ENCODE measurements at regions not wholly inside any gene's neighbourhood (a gene's known extent, or its start where the extent isn't known, plus 50 kb on each side); places are given as distances from the start of the nearest gene placed in this dataset.

DNA sequence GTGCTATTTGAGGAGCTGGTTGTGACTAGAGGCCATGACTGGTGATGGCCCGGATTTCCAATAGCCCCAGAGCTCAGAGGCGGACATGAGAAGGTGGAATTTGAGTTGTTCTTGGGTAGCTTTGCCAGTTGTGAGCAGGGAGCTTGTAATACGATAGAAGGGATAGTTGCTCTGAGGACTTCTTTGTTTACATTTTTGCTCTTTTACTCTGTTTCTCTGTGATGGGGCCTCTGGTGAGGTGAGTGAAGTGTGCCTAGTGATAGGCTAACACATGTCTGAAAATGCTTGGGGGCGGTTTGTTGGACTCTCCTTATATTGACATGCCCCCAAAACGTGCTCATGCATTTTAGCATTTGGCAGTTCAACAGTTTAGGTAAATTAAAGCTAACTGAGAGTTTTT lies 365.1 kb downstream of the DDX10 start:
- Mint-ChIP-seq H3K27ac (no peak overlapping the region), H3K27me3 (peaks cover 0 to 8% (median 7%) of the 10 kb centered on the region in 5 donors), H3K4me1 (no peaks in the 10 kb centered on the region), H3K4me3 (no peak overlapping the region), H3K9me3 (peaks cover 0 to 15% (median 0%) of the 10 kb centered on the region in 9 donors), H3K36me3 (no peaks in the 10 kb centered on the region)
- ATAC-seq = no peak
- POLR2A ChIA-PET = no interaction called here
- no peak for DNase-seq

DNA sequence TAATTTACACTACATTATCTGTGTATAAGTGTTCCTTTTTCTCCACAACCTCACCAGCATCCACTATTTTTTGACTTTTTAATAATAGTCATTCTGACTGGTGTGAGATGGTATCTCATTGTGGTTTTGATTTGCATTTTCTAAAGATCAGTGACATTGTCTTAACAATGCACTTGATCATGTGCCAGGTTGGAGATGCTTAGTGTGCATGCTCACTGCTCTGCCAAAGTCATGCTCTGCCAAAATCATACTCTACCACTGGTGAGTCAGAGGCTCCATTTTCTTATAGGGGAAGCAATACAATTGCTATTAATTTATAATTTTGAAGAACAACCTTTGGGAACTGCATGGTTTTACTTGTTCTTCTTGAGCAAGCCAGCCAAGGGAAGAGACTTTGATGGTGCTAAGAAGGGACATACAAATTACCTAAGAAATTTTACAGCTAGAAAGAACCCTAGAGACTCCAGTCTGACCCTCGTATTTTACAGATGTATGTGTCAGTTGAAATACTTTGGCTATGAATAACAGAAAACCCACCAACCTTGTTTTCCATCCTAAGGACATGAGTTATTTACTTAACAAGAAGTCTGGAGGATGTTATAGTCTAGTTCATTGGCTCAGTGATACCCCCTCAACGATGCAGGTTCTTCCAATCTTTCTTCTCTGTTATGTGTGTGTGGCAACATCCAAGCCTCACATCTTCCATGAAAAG lies 368.9 kb downstream of the DDX10 start:
- no peaks in the 10 kb centered on the region for H3K36me3 Mint-ChIP-seq
- no peak for DNase-seq
- H3K27ac Mint-ChIP-seq = no peak overlapping the region
- ATAC-seq = no peak
- H3K27me3 Mint-ChIP-seq = peaks cover 0 to 14% (median 10%) of the 10 kb centered on the region in 5 donors
- peaks cover 0 to 5% (median 0%) of the 10 kb centered on the region in 9 donors for H3K9me3 Mint-ChIP-seq
- POLR2A ChIA-PET = no interaction called here
- H3K4me3 Mint-ChIP-seq = no peak overlapping the region
- no peaks in the 10 kb centered on the region for H3K4me1 Mint-ChIP-seq

DNA sequence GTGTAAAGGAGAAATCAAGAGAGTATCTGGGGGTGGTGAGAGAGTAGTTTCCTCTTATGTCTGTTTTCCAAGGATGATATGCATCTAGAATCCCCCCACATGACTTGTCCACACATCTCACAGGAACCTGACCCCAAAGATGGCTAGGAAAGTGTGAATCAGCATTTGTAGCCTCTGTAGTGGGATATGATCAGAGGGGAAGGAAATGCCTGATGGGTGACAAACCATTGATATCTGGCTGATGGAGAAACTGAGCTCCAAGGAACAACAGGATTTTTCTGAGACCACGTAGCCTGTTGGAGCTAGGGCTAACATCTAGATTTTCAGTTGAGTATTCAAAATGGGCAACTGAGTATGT lies 369.4 kb downstream of the DDX10 start:
- Mint-ChIP-seq H3K36me3 (no peaks in the 10 kb centered on the region), H3K4me3 (no peak overlapping the region), H3K9me3 (peaks cover 0 to 5% (median 0%) of the 10 kb centered on the region in 9 donors), H3K27me3 (peaks cover 0 to 14% (median 10%) of the 10 kb centered on the region in 5 donors), H3K4me1 (no peaks in the 10 kb centered on the region), H3K27ac (no peak overlapping the region)
- POLR2A ChIA-PET = no interaction called here
- ATAC-seq (no peak), DNase-seq (no peak)

DNA sequence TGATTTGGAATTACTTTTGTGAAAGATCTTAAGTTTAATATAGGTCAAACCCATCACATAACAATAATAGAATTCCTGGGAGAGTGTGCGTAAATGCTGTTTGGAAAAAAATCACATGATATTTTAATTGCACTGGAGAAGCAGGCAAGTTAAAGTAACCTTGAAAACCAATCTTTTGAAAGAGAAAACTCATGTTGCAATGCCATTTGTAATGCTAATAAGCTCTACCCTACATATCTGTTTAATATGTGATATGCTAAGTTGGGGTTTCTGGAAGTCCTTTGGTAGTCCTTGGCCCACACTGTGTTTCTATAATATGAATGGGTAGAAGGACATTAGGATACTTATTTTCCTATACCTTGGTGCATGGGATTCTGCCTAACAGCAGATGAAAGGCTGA lies 370.4 kb downstream of the DDX10 start:
- no peak overlapping the region for H3K27ac Mint-ChIP-seq
- no peak for DNase-seq
- H3K9me3 Mint-ChIP-seq = no peaks in the 10 kb centered on the region
- no peaks in the 10 kb centered on the region for H3K36me3 Mint-ChIP-seq
- no peak for ATAC-seq
- H3K27me3 Mint-ChIP-seq = peaks cover 0 to 9% (median 6%) of the 10 kb centered on the region in 5 donors
- POLR2A ChIA-PET = no interaction called here
- H3K4me1 Mint-ChIP-seq = no peaks in the 10 kb centered on the region
- H3K4me3 Mint-ChIP-seq = no peak overlapping the region

DNA sequence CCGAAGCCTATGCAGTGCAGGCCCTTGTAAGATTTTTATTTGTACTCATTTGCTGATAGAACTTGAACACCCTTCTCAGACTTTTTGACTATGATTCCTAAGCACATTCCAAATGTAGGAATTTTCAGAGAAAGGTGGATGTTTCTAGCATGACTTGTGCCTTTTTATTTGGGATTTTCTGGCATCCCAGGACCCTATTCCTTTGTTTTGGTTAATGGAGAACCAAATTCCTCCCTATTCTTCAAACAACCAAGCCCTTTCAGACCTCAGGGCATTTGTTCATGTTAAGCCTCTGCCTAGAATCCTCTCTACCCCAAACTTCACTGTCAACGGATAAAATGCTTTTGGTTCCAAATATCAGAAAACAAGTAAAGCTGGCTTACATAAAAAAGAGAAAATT lies 371.1 kb downstream of the DDX10 start:
- Mint-ChIP-seq H3K4me1 (no peaks in the 10 kb centered on the region), H3K9me3 (no peaks in the 10 kb centered on the region), H3K4me3 (no peak overlapping the region), H3K36me3 (no peaks in the 10 kb centered on the region), H3K27ac (no peak overlapping the region), H3K27me3 (peaks cover 0 to 9% (median 6%) of the 10 kb centered on the region in 5 donors)
- POLR2A ChIA-PET = no interaction called here
- ATAC-seq (no peak), DNase-seq (no peak)

DNA sequence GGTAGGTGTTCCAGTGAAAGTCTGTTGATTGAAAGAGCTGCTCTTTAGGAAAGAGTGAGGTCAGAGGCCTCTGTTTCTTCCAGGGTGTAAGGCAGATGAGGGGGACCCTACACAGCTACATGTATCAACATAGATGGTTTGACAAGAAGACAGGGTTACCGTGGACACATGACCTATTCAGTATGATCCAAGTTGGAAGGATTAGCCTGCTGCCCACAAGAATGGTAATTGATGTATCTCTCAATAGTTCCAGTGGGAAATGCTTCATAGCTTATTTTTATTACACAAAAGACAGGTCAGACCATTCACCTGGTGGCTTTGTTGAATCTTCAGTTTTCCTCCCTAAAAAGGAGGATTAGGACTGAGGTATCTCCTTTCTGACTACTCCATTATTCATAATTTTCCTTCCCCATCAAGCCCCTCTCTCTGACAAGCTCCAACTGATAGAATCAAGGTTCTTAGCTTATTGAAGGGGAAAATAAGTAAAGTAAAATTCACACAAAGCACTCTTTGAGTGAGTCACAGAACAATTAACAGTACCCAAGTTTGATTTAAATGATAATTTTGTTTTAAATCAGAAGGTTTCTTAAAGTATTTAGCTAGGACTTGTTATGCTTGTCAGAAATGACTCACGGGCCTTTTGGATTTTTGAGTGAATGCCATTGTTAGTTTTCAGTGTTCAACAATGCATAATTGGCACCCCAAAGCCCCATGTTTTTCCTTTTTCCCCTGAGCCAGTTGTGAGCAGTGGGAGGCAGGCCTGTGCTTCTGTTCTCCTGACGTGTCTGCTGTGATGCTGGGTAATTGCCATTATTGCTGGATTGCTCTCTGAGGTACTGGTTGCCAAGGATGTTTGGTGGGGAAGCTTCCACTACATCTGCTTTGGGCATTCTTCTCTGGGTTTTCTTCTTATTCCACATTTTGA lies 373.2 kb downstream of the DDX10 start:
- Mint-ChIP-seq H3K4me1 (no peaks in the 10 kb centered on the region), H3K4me3 (no peak overlapping the region), H3K27me3 (peaks cover 0 to 6% (median 3%) of the 10 kb centered on the region in 5 donors), H3K36me3 (no peaks in the 10 kb centered on the region), H3K9me3 (no peaks in the 10 kb centered on the region), H3K27ac (no peak overlapping the region)
- DNase-seq (no peak), ATAC-seq (no peak)
- POLR2A ChIA-PET = no interaction called here

DNA sequence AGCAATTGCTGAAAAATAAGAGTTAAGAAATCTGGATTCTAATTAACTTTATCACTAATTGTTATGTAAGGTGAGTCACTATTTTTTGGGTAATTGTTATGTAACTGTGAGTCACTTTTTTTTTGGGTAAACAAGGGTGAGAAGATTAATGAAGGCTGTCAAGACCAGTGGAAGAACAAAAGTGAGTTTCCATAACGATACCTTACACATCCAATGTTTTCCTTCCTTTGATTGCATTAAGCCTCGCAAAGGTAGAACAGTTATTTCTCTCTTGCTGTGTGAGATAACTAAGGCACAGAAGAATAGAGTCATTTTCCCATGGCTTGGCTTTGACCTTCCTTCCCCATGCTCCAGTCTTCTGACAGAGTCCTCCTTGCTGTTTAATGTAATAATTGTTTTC lies 374.7 kb downstream of the DDX10 start:
- H3K4me3 Mint-ChIP-seq = no peak overlapping the region
- no peak for ATAC-seq
- peaks cover 0 to 6% (median 3%) of the 10 kb centered on the region in 5 donors for H3K27me3 Mint-ChIP-seq
- DNase-seq = no peak
- no peaks in the 10 kb centered on the region for H3K36me3 Mint-ChIP-seq
- no peaks in the 10 kb centered on the region for H3K4me1 Mint-ChIP-seq
- POLR2A ChIA-PET = no interaction called here
- no peaks in the 10 kb centered on the region for H3K9me3 Mint-ChIP-seq
- H3K27ac Mint-ChIP-seq = peak overlapping the region in 1 of 10 donors; percentile 22

DNA sequence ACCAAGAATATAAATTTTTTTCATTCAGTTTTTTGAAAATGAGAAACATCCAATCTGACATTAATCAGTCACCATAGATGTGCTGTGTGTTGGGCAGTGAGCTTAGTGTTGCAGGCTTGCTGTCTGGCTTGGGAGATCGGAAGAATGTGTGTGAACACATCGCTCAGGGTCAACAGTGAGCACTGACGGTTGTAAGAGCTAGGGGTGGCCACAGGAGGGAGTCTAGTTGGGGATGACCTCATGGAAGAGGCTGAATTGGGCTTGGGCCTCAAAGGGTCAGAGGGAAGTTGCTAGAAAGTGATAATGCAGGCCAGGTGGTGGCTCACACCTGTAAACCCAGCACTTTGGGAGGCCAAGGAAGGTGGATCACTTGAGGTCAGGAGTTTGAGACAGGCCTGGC lies 375.4 kb downstream of the DDX10 start:
- H3K4me1 Mint-ChIP-seq = no peaks in the 10 kb centered on the region
- DNase-seq (no peak), ATAC-seq (no peak)
- no peaks in the 10 kb centered on the region for H3K36me3 Mint-ChIP-seq
- H3K4me3 Mint-ChIP-seq = no peak overlapping the region
- H3K27me3 Mint-ChIP-seq = peaks cover 0 to 6% (median 3%) of the 10 kb centered on the region in 5 donors
- no peaks in the 10 kb centered on the region for H3K9me3 Mint-ChIP-seq
- POLR2A ChIA-PET = no interaction called here
- H3K27ac Mint-ChIP-seq = no peak overlapping the region

DNA sequence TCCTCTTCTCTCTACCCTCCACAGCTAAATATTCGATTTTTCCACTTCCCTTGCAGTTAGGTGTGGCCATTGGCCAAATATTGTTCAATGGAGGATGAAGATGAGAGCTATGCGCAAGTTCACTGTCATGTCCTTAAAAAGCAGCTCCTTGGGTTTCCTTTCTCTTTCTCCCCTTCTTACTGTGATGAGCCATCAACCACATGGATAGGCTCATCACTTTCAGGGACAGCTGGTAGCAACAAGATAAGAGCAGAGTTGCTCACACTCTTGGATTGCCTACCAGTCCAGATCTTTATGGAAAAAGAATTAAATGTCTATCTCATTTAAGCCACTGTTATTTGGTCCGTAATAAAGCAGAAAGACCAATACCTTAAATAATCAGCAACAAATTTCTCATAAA lies 377.0 kb downstream of the DDX10 start:
- no peak overlapping the region for H3K4me3 Mint-ChIP-seq
- ATAC-seq (no peak), DNase-seq (no peak)
- H3K9me3 Mint-ChIP-seq = peaks cover 0 to 9% (median 0%) of the 10 kb centered on the region in 9 donors
- no peaks in the 10 kb centered on the region for H3K4me1 Mint-ChIP-seq
- H3K27ac Mint-ChIP-seq = no peak overlapping the region
- peaks cover 0 to 5% (median 0%) of the 10 kb centered on the region in 3 donors for H3K36me3 Mint-ChIP-seq
- POLR2A ChIA-PET = no interaction called here
- H3K27me3 Mint-ChIP-seq = peaks cover 0 to 4% (median 2%) of the 10 kb centered on the region in 5 donors

DNA sequence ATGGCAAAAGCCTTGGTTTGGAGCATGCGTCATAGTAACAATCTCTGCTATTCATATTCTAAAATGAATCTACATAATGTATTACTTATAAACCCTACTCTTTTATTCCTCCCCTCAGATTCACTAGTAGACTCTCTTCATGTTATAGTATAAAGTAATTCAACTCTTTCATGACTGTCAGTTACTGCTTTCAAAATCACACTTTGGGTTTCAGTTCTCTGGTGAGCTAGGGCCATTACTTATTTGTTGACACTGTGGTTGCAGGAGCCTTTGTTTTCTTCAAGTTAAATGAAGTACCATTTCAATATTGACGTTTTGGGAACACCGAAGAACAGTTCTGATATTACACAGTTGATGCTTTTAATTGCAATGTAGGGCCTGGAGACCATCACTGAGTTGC lies 378.4 kb downstream of the DDX10 start:
- no peak for ATAC-seq
- no peak for DNase-seq
- H3K9me3 Mint-ChIP-seq = peaks cover 0 to 9% (median 0%) of the 10 kb centered on the region in 9 donors
- no peak overlapping the region for H3K4me3 Mint-ChIP-seq
- peaks cover 0 to 5% (median 0%) of the 10 kb centered on the region in 3 donors for H3K36me3 Mint-ChIP-seq
- H3K27ac Mint-ChIP-seq = no peak overlapping the region
- H3K4me1 Mint-ChIP-seq = no peaks in the 10 kb centered on the region
- POLR2A ChIA-PET = no interaction called here
- H3K27me3 Mint-ChIP-seq = peaks cover 0 to 3% (median 2%) of the 10 kb centered on the region in 5 donors

DNA sequence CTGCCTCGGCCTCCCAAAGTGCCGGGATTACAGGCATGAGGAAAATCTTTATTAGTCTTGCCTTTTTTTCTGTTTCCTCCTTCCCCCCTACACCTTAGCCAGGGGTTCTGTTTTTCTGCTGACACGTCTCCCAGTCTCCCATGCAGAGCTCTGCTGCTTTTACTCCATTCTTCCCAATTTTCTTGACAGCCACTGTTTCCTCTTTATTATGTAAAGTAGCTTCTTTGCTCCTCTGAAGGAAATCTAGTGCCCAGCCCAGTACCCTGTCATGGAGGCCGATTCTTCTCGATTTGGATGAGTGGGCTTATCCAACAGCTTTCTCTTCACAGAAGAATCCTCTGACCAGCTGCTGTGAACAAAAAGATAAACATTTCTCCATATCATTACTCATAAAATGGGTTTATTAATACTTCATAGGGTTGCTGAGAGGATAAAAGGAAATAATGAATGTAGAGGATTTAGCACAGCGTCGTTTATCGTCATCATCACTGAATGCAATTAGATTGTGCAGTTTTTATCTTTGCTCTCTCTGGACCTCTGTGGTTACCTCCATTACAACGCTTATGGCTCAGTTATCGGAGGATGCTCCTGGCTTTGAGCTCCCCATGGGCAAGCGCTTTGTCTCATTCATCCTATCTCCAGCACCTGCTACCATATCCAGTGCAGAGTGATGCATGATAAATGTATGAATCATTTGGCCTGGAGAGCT lies 375.6 kb upstream of the C11orf87 start:
- H3K36me3 Mint-ChIP-seq = peaks cover 0 to 5% (median 0%) of the 10 kb centered on the region in 3 donors
- no peak for DNase-seq
- H3K4me3 Mint-ChIP-seq = no peak overlapping the region
- ATAC-seq = no peak
- H3K27me3 Mint-ChIP-seq = peaks cover 0 to 3% (median 2%) of the 10 kb centered on the region in 5 donors
- no peaks in the 10 kb centered on the region for H3K4me1 Mint-ChIP-seq
- POLR2A ChIA-PET = no interaction called here
- H3K27ac Mint-ChIP-seq = no peak overlapping the region
- H3K9me3 Mint-ChIP-seq = peaks cover 0 to 9% (median 0%) of the 10 kb centered on the region in 9 donors

DNA sequence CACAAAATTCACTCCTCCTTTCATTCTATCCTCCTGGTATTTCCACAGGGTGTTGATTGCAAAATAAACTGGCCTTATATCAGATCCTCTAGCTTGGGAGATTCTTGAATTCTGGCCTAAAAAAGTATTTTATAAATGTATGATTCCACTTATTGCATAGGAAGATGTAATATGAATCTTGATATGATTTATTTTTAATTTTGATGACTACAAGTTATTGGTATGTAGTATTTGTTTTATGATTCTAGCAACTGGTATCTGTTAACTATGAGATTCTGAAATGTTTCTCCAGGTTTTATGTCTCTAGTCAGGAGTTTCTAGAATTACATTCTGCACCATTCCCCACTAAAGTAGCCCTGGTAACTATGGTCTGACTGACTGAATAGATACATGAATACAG lies 373.9 kb upstream of the C11orf87 start:
- POLR2A ChIA-PET = no interaction called here
- Mint-ChIP-seq H3K27ac (no peak overlapping the region), H3K9me3 (peaks cover 0 to 9% (median 0%) of the 10 kb centered on the region in 9 donors), H3K36me3 (peaks cover 0 to 5% (median 0%) of the 10 kb centered on the region in 3 donors), H3K4me3 (no peak overlapping the region), H3K27me3 (peaks cover 0 to 8% (median 2%) of the 10 kb centered on the region in 5 donors), H3K4me1 (no peaks in the 10 kb centered on the region)
- ATAC-seq (no peak), DNase-seq (no peak)

DNA sequence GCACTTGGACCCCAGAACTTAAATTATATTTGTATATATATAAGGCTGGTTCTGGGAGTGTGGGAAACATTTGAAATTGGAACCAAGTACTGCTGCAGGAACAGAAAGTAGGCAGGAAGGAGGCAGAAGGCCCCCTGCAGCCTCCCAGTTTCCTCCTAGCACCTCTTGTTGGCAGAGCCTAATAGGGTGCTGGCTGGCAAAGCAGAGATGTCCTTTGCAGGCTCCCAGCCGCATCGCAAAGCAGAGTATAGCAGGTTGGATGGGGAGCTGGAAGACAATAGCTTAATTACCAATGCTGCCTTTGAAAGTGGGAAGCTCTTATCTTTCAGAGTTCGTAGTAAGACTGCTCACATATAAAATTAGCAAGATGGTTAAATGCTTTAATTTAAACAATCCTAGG lies 370.8 kb upstream of the C11orf87 start:
- no peak for DNase-seq
- H3K4me1 Mint-ChIP-seq = no peaks in the 10 kb centered on the region
- no peak overlapping the region for H3K4me3 Mint-ChIP-seq

More for the DNA sequence above, 370.8 kb upstream of the C11orf87 start:
- peaks cover 0 to 8% (median 2%) of the 10 kb centered on the region in 5 donors for H3K27me3 Mint-ChIP-seq
- no peak for ATAC-seq
- no peak overlapping the region for H3K27ac Mint-ChIP-seq
- POLR2A ChIA-PET = no interaction called here
- H3K9me3 Mint-ChIP-seq = peaks cover 0 to 6% (median 0%) of the 10 kb centered on the region in 9 donors
- peaks cover 0 to 3% (median 1%) of the 10 kb centered on the region in 3 donors for H3K36me3 Mint-ChIP-seq
